Nephron progenitor cell (in vitro differentiated cells): ENCODE measurements at regions not wholly inside any gene's neighbourhood (a gene's known extent, or its start where the extent isn't known, plus 50 kb on each side); places are given as distances from the start of the nearest gene placed in this dataset.
"Not testable (repeated sequence)": the region's sequence is repeated elsewhere in the genome, so short reads cannot be mapped to it uniquely, and the experiment has no call there.

ENCODE experiments used
- DNase-seq: peaks from one replicate; pipeline ENCODE4 v3.0.0; 2021
- H3K27ac Mint-ChIP-seq: 2 replicates; pipeline ENCODE4 v1.8.0; 2021; ENCODE audit warnings: mild to moderate bottlenecking, moderate library complexity, mixed read lengths
- H3K27me3 Mint-ChIP-seq: 2 replicates; pipeline ENCODE4 v1.8.0; 2021; ENCODE audit warnings: mild to moderate bottlenecking, low read depth, mixed read lengths; ENCODE audit not compliant: poor library complexity
- H3K36me3 Mint-ChIP-seq: 2 replicates; pipeline ENCODE4 v1.8.0; 2021; ENCODE audit warnings: low read depth, mixed read lengths
- H3K4me1 Mint-ChIP-seq: 2 replicates; pipeline ENCODE4 v1.8.0; 2021; ENCODE audit warnings: mixed read lengths
- H3K4me3 Mint-ChIP-seq: 2 replicates; pipeline ENCODE4 v1.8.0; 2021; ENCODE audit warnings: mild to moderate bottlenecking, moderate library complexity, mixed read lengths
- H3K9me3 Mint-ChIP-seq: 2 replicates; pipeline ENCODE4 v1.8.0; 2021; ENCODE audit warnings: mild to moderate bottlenecking, moderate library complexity, mixed read lengths
- CTCF ChIP-seq: fragments of 200-600 bp; sonication (generic); IDR thresholded peaks from 2 replicates; pipeline ENCODE4 v1.5.0; 2021; ENCODE audit warnings: antibody characterized with exemption

- Mint-ChIP-seq H3K4me3 (no peak overlapping the region), H3K4me1 (no peaks in the 10 kb centered on the region), H3K27me3 (peaks cover 7% of the 10 kb centered on the region), H3K9me3 (peaks cover 12% of the 10 kb centered on the region), H3K27ac (no peak overlapping the region), H3K36me3 (peaks cover under 1% of the 10 kb centered on the region)
- TF ChIP-seq CTCF: no peak
- no peak for DNase-seq
Observed at GRCh38 chr20:43349841-43350240, 107.9 kb upstream of the SRSF6 start.

- peaks cover 26% of the 10 kb centered on the region for H3K9me3 Mint-ChIP-seq
- not testable (repeated sequence) for H3K36me3 Mint-ChIP-seq, DNase-seq, H3K27ac Mint-ChIP-seq, H3K4me3 Mint-ChIP-seq, H3K4me1 Mint-ChIP-seq, H3K27me3 Mint-ChIP-seq
Observed at GRCh38 chr20:43347839-43348238, 109.9 kb upstream of the SRSF6 start.

GRCh38 chr20:43345676-43346075 lies 112.0 kb upstream of the SRSF6 start:
- H3K27ac Mint-ChIP-seq: no peak overlapping the region
- peaks cover 5% of the 10 kb centered on the region for H3K36me3 Mint-ChIP-seq
- TF ChIP-seq CTCF: no peak
- no peak for DNase-seq
- peaks cover 33% of the 10 kb centered on the region for H3K9me3 Mint-ChIP-seq
- H3K4me1 Mint-ChIP-seq: no peaks in the 10 kb centered on the region
- H3K4me3 Mint-ChIP-seq: no peak overlapping the region
- peaks cover 13% of the 10 kb centered on the region for H3K27me3 Mint-ChIP-seq

- Mint-ChIP-seq H3K27ac (no peak overlapping the region), H3K4me3 (no peak overlapping the region), H3K36me3 (peaks cover 5% of the 10 kb centered on the region), H3K9me3 (peaks cover 58% of the 10 kb centered on the region), H3K27me3 (peaks cover 16% of the 10 kb centered on the region), H3K4me1 (no peaks in the 10 kb centered on the region)
- no peak for DNase-seq
- no peak for TF ChIP-seq CTCF
Observed at GRCh38 chr20:43341511-43341910, 116.2 kb upstream of the SRSF6 start.

- Mint-ChIP-seq H3K4me1 (no peaks in the 10 kb centered on the region), H3K9me3 (peaks cover 61% of the 10 kb centered on the region), H3K27ac (no peak overlapping the region), H3K27me3 (peaks cover 8% of the 10 kb centered on the region), H3K4me3 (no peak overlapping the region), H3K36me3 (no peaks in the 10 kb centered on the region)
- no peak for DNase-seq
- TF ChIP-seq CTCF: no peak
Observed at GRCh38 chr20:43337036-43337435, 120.7 kb upstream of the SRSF6 start.

GRCh38 chr20:43334080-43334479 lies 123.6 kb upstream of the SRSF6 start:
- Mint-ChIP-seq H3K9me3 (peaks cover 48% of the 10 kb centered on the region), H3K4me3 (no peak overlapping the region), H3K27ac (no peak overlapping the region), H3K4me1 (no peaks in the 10 kb centered on the region), H3K27me3 (peaks cover 10% of the 10 kb centered on the region), H3K36me3 (no peaks in the 10 kb centered on the region)
- no peak for DNase-seq
- TF ChIP-seq CTCF: no peak
